ENCODE measurements at regions not wholly inside any gene's neighbourhood (a gene's known extent, or its start where the extent isn't known, plus 50 kb on each side); places are given as distances from the start of the nearest gene placed in this dataset.

- Mint-ChIP-seq H3K9me3 (no peaks in the 10 kb centered on the region), H3K27me3 (ENCODE audit: low read depth) (peaks cover 3% of the 10 kb centered on the region), H3K27ac (ENCODE audit: unreplicated experiment) (no peak overlapping the region), H3K36me3 (ENCODE audit: low read depth) (no peaks in the 10 kb centered on the region), H3K4me1 (peaks cover 13% of the 10 kb centered on the region), H3K4me3 (no peak overlapping the region)
- TF ChIP-seq CTCF (conservative IDR thresholded peaks at IDR 0.05): no peak
- DNase-seq (ENCODE audit: low read depth, low spot score): no peak
Measured at GRCh38 chr2:19078709-19079108, 279.7 kb downstream of the OSR1 start.

DNA sequence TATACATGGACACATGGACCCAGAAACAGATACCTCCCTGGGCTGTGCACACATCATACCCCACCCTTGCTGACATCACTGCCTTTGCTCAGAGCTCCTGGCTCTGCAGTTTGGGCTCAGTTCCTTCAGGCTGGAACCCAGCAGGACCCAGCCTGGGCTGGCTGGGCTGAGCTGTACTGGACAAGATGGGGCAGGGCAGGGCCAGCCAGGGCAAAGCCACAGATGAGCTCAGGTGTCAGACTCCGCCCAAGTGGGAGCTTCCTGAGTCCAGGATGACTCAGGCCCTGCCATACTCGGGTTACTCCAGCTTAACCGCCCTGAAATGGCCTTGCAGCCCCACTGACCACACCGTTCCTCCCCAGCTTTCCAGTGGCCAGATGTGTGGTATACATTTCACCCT lies 284.9 kb downstream of the OSR1 start:
- no peak for DNase-seq (ENCODE audit: low read depth, low spot score)
- no peaks in the 10 kb centered on the region for H3K36me3 Mint-ChIP-seq (ENCODE audit: low read depth)
- H3K27ac Mint-ChIP-seq (ENCODE audit: unreplicated experiment): no peak overlapping the region
- H3K27me3 Mint-ChIP-seq (ENCODE audit: low read depth): peaks cover 3% of the 10 kb centered on the region
- no peaks in the 10 kb centered on the region for H3K9me3 Mint-ChIP-seq
- no peaks in the 10 kb centered on the region for H3K4me1 Mint-ChIP-seq
- H3K4me3 Mint-ChIP-seq: no peak overlapping the region
- TF ChIP-seq CTCF (conservative IDR thresholded peaks at IDR 0.05): no peak

- H3K9me3 Mint-ChIP-seq: no peaks in the 10 kb centered on the region
- DNase-seq (ENCODE audit: low read depth, low spot score): no peak
- H3K27me3 Mint-ChIP-seq (ENCODE audit: low read depth): peaks cover 2% of the 10 kb centered on the region
- TF ChIP-seq CTCF (conservative IDR thresholded peaks at IDR 0.05): no peak
- no peak overlapping the region for H3K27ac Mint-ChIP-seq (ENCODE audit: unreplicated experiment)
- no peaks in the 10 kb centered on the region for H3K4me1 Mint-ChIP-seq
- no peak overlapping the region for H3K4me3 Mint-ChIP-seq
- H3K36me3 Mint-ChIP-seq (ENCODE audit: low read depth): no peaks in the 10 kb centered on the region
Measured at GRCh38 chr2:19072161-19072560, 286.3 kb downstream of the OSR1 start.

DNA sequence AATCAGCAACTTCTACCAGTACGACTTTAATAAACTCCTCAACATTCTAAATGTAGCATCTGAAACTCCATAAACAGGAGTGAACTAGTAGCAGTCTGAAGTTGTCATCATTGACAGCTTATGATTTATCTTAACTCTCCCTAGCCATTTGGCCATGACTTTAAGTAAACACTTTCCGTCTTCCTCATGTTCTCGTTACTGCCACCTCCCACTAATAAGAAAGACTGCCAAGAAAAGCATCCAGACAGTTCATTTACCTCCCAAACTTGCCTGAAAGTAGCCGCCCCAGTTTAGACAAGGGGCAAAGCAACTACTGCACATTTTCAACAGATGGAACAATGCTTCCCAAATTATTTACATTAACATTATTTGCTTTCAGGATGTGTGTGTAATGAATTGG lies 287.5 kb downstream of the OSR1 start:
- no peak overlapping the region for H3K27ac Mint-ChIP-seq (ENCODE audit: unreplicated experiment)
- H3K4me3 Mint-ChIP-seq: no peak overlapping the region
- no peaks in the 10 kb centered on the region for H3K27me3 Mint-ChIP-seq (ENCODE audit: low read depth)

DNA sequence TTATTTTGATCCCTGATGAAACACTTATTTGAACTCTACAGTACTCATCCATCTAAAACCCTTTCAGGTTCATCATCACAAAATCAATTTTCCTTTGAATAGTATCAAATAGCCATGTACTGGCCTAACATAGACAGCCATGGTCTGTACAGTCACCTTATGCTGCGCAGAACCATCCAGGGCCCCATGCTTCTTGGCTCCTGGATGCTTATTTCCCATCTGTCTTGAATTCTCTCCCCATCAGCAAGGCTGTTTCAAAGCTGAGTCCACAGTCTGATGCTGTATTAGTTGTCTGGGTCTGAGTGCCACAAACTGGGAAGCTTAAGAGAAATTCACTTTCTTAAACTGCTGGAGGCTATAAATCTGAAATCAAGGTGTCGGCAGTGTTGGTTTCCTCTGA lies 290.2 kb downstream of the OSR1 start:
- no peak overlapping the region for H3K27ac Mint-ChIP-seq (ENCODE audit: unreplicated experiment)
- H3K9me3 Mint-ChIP-seq: no peaks in the 10 kb centered on the region
- H3K4me3 Mint-ChIP-seq: no peak overlapping the region
- no peaks in the 10 kb centered on the region for H3K36me3 Mint-ChIP-seq (ENCODE audit: low read depth)
- no peak for DNase-seq (ENCODE audit: low read depth, low spot score)
- no peaks in the 10 kb centered on the region for H3K4me1 Mint-ChIP-seq
- no peaks in the 10 kb centered on the region for H3K27me3 Mint-ChIP-seq (ENCODE audit: low read depth)
- no peak for TF ChIP-seq CTCF (conservative IDR thresholded peaks at IDR 0.05)

More for the DNA sequence above, 287.5 kb downstream of the OSR1 start:
- TF ChIP-seq CTCF (conservative IDR thresholded peaks at IDR 0.05): no peak
- Mint-ChIP-seq H3K4me1 (no peaks in the 10 kb centered on the region), H3K36me3 (ENCODE audit: low read depth) (no peaks in the 10 kb centered on the region), H3K9me3 (no peaks in the 10 kb centered on the region)
- DNase-seq (ENCODE audit: low read depth, low spot score): no peak

- DNase-seq (ENCODE audit: low read depth, low spot score): no peak
- Mint-ChIP-seq H3K9me3 (no peaks in the 10 kb centered on the region), H3K4me1 (no peaks in the 10 kb centered on the region), H3K36me3 (ENCODE audit: low read depth) (no peaks in the 10 kb centered on the region), H3K27ac (ENCODE audit: unreplicated experiment) (no peak overlapping the region), H3K27me3 (ENCODE audit: low read depth) (no peaks in the 10 kb centered on the region), H3K4me3 (no peak overlapping the region)
- no peak for TF ChIP-seq CTCF (conservative IDR thresholded peaks at IDR 0.05)
Measured at GRCh38 chr2:19062370-19062769, 296.1 kb downstream of the OSR1 start.

Data from neural crest cell (in vitro differentiated cells).